LNCAP (cell line): ENCODE measurements at regions not wholly inside any gene's neighbourhood (a gene's known extent, or its start where the extent isn't known, plus 50 kb on each side); places are given as distances from the start of the nearest gene placed in this dataset.

Experiments used
- TF ChIP-seq, protein P1 (sequence below): fragments of 450-650 bp; IDR thresholded peaks from 2 replicates; pipeline ENCODE4 v1.5.1; 2017; ENCODE audit warnings: mild to moderate bottlenecking

DNA sequence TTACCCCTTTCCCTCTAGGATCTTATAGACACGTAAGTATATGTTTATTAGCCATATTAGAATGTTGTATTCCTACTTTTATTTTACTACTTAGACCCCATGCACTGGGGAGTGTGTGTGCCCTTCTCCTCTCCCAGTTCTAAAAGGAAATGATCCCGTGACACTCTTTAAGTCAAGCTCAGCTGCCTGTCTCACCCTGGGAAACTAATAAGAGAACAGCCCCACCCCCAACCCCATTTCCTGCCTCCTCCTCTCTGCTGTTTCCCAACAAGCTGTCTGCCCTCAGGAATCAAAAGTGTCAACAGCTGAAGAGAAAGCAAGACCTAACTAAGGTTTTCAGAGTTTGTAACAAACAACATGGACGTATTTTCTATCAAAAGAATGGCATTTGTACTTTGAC lies 92.6 kb upstream of the VAV3 start:
- TF ChIP-seq, protein P1, sequence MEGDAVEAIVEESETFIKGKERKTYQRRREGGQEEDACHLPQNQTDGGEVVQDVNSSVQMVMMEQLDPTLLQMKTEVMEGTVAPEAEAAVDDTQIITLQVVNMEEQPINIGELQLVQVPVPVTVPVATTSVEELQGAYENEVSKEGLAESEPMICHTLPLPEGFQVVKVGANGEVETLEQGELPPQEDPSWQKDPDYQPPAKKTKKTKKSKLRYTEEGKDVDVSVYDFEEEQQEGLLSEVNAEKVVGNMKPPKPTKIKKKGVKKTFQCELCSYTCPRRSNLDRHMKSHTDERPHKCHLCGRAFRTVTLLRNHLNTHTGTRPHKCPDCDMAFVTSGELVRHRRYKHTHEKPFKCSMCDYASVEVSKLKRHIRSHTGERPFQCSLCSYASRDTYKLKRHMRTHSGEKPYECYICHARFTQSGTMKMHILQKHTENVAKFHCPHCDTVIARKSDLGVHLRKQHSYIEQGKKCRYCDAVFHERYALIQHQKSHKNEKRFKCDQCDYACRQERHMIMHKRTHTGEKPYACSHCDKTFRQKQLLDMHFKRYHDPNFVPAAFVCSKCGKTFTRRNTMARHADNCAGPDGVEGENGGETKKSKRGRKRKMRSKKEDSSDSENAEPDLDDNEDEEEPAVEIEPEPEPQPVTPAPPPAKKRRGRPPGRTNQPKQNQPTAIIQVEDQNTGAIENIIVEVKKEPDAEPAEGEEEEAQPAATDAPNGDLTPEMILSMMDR: no peak

GRCh38 chr1:108056436-108056990 lies 91.5 kb upstream of the VAV3 start:
- TF ChIP-seq, protein P1: no peak

GRCh38 chr1:108055387-108055786 lies 90.4 kb upstream of the VAV3 start:
- TF ChIP-seq, protein P1: no peak

DNA sequence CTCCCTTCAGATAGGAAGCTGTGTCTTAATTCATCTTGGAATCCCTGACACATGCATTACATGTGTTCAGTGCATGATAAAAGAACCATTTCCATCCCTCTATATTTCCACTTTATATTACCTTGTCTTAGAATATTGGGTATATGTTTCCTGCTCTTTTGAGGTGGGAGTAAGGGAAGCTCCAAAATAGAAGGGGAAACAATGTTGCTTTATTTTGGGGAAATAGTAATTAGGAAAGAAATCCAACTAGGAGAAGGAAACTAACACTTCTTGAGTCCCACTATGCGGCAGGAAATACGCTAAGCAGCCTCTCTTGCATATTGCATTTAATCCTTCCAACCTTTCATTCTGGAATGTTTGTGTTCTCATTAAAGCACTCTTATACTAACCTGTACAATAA lies 89.4 kb upstream of the VAV3 start:
- TF ChIP-seq, protein P1: no peak

GRCh38 chr1:108053270-108054013 lies 88.5 kb upstream of the VAV3 start:
- TF ChIP-seq, protein P1: no peak

GRCh38 chr1:108051631-108052377 lies 86.8 kb upstream of the VAV3 start:
- TF ChIP-seq, protein P1: no peak

DNA sequence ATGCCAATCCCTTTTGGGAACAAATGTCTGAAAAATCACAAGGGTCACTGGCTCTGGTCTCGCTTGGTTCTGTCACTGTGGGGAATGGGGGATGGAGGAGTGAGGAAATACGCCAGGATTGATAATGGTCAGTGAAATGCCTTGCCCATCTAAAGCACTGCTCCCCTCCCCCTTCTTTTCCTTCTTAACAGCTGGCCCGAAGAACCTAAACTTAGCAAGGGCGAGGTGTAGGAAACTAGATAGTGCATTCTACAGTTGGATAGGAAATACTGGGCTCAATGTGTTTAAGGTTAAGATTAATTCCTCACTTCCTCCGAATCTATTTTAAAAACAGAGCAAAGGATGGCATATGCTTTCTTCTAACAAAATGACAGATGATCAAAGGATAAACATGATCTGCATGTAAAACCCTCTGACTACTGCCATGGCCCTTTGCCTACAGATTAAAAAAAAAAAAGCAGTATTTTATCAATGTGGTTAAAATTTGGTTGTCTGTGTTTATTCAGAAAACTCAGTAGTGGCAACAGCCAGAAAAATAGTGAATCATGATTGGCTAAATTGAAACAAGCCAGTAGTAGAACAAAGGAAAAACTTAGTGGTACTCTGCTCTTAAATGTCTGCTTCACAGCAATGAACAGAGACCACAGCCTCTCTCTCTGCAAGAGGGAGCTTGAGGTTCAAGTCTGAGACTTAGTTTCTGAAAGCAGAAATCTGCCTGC lies 86.1 kb upstream of the VAV3 start:
- TF ChIP-seq, protein P1: no peak
